ENCODE measurements at regions not wholly inside any gene's neighbourhood (a gene's known extent, or its start where the extent isn't known, plus 50 kb on each side); places are given as distances from the start of the nearest gene placed in this dataset.

DNA sequence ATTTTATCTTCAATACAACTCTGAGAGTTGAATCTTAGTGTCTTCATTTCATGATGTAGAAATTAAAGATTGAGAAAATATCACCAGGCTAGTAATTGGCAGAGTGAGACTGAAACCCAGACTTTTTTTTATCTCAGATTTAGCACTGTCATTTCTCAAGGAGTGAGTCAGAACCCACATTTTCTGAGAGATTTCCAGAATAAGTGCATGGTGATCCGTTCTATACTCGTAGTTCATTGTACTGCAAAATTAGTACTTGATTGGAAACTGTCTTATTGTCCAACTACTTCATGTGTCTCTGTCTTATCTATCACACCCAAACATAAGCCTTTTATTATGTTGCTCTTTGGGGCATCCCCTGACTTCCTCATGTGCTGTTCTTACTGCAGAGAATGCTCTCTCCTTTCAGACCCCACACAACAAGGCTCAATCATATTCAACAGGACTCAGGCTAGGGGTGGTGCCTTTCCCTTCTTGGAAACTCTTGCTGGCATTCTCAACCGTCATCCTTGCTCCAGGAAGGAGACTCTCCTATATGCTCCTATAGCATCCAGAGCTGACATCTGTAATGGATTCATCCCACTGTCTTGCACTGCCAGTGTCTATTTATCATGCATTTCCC lies 76.7 kb upstream of the BLID start:
- TF ChIP-seq CTCF (conservative IDR thresholded peaks at IDR 0.05; ENCODE audit: control insufficient read depth, insufficient read depth, low read depth, low read length): no peak
- peak; percentile 82 for DNase-seq (ENCODE audit: low read depth)

GRCh38 chr11:122190768-122191167 lies 74.8 kb upstream of the BLID start:
- TF ChIP-seq CTCF (conservative IDR thresholded peaks at IDR 0.05; ENCODE audit: control insufficient read depth, insufficient read depth, low read depth, low read length): no peak
- DNase-seq (ENCODE audit: low read depth): no peak

More for the DNA sequence above, 76.7 kb upstream of the BLID start:
- no peak overlapping the region for H3K4me3 ChIP-seq (ENCODE audit: control insufficient read depth, low read depth, low read length)

GRCh38 chr11:122189229-122189628 lies 73.2 kb upstream of the BLID start:
- TF ChIP-seq CTCF (conservative IDR thresholded peaks at IDR 0.05; ENCODE audit: control insufficient read depth, insufficient read depth, low read depth, low read length): no peak
- no peak overlapping the region for H3K4me3 ChIP-seq (ENCODE audit: control insufficient read depth, low read depth, low read length)
- peak; percentile 97 for DNase-seq (ENCODE audit: low read depth)

More at GRCh38 chr11:122190768-122191167, 74.8 kb upstream of the BLID start:
- H3K4me3 ChIP-seq (ENCODE audit: control insufficient read depth, low read depth, low read length): no peak overlapping the region

GRCh38 chr11:122187373-122188165 lies 71.6 kb upstream of the BLID start:
- DNase-seq (ENCODE audit: low read depth): peak; percentile 44
- no peak overlapping the region for H3K4me3 ChIP-seq (ENCODE audit: control insufficient read depth, low read depth, low read length)
- TF ChIP-seq CTCF (conservative IDR thresholded peaks at IDR 0.05; ENCODE audit: control insufficient read depth, insufficient read depth, low read depth, low read length): no peak

DNA sequence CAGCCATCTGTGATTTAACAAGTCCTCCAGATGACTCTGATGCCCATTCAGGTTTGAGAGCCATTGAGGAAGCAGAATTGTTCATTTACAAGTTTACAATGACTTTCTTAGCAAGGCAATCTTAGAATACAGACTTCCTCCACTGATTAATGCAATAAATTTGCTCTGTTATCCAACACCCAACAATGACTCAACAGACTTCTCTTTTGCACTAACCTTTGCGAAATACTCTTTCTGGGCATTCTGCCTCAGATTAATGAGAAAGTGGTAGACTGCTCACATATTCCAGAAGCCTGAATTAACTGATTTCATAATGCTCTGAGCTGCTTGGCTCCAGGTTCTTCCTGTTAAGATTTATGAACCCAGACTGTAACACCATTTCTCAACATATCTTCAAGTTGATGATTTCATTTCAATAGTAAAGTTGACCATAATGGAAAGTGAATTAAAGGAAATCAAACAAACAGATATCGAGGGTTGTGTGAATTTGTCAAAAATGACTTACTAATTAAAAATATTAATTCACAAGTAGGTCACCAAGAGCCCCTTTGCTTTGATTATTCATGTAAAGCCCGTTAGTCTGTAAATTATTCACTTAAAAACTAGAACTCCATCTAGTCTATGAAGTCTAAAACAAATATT lies 70.5 kb upstream of the BLID start:
- no peak for TF ChIP-seq CTCF (conservative IDR thresholded peaks at IDR 0.05; ENCODE audit: control insufficient read depth, insufficient read depth, low read depth, low read length)
- peak; percentile 100 for DNase-seq (ENCODE audit: low read depth)
- H3K4me3 ChIP-seq (ENCODE audit: control insufficient read depth, low read depth, low read length): no peak overlapping the region

GRCh38 chr11:122183933-122184332 lies 67.9 kb upstream of the BLID start:
- TF ChIP-seq CTCF (conservative IDR thresholded peaks at IDR 0.05; ENCODE audit: control insufficient read depth, insufficient read depth, low read depth, low read length): no peak
- no peak overlapping the region for H3K4me3 ChIP-seq (ENCODE audit: control insufficient read depth, low read depth, low read length)
- DNase-seq (ENCODE audit: low read depth): no peak

Measured in fibroblast of mammary gland (primary cell).